OCI-LY3 (cell line): ENCODE measurements at regions not wholly inside any gene's neighbourhood (a gene's known extent, or its start where the extent isn't known, plus 50 kb on each side); places are given as distances from the start of the nearest gene placed in this dataset.

ENCODE experiments used
- H2AFZ ChIP-seq: fragments of 200-600, 300-600 bp; shearing (Covaris generic); 2 replicates; pipeline ENCODE4 v1.6.0; 2014; ENCODE audit warnings: antibody characterized with exemption, low read depth, low read length
- H3K27ac ChIP-seq: fragments of 200-600, 300-600 bp; sonication (generic); 2 replicates; pipeline ENCODE4 v1.5.1; 2014; ENCODE audit warnings: mild to moderate bottlenecking, low read length, moderate library complexity, mixed read lengths
- H3K27me3 ChIP-seq: fragments of 200-600, 300-600 bp; sonication (generic); 2 replicates; pipeline ENCODE4 v1.6.1; 2014; ENCODE audit warnings: low read depth, low read length, mixed read lengths
- H3K36me3 ChIP-seq: fragments of 200-600, 300-600 bp; sonication (generic); replicated peaks from 2 replicates; pipeline ENCODE3; 2014; ENCODE audit warnings: low read depth, low read length, mixed read lengths
- H3K4me1 ChIP-seq: fragments of 300-600, 200-600 bp; sonication (generic); 2 replicates; pipeline ENCODE4 v1.6.1; 2014; ENCODE audit warnings: low read length, mixed read lengths
- H3K4me2 ChIP-seq: fragments of 200-600, 300-600 bp; sonication (generic); 2 replicates; pipeline ENCODE4 v1.6.1; 2014; ENCODE audit warnings: low read length, mixed read lengths
- H3K4me3 ChIP-seq: fragments of 300-600, 200-600 bp; sonication (generic); 2 replicates; pipeline ENCODE4 v1.5.1; 2014; ENCODE audit warnings: antibody characterized with exemption, mild to moderate bottlenecking, low read length, moderate library complexity
- H3K79me2 ChIP-seq: fragments of 300-600, 200-600 bp; shearing (Covaris generic); 2 replicates; pipeline ENCODE4 v1.6.1; 2014; ENCODE audit warnings: mild to moderate bottlenecking, low read length, mixed read lengths
- H3K9ac ChIP-seq: fragments of 300-600, 200-600 bp; shearing (Covaris generic); 2 replicates; pipeline ENCODE4 v1.6.0; 2014; ENCODE audit warnings: mild to moderate bottlenecking, low read length, moderate library complexity
- H3K9me3 ChIP-seq: fragments of 200-600, 300-600 bp; shearing (Covaris generic); 2 replicates; pipeline ENCODE4 v1.6.1; 2014; ENCODE audit warnings: low read length, mixed read lengths; ENCODE audit not compliant: insufficient read depth
- H4K20me1 ChIP-seq: fragments of 200-600, 300-600 bp; sonication (generic); 2 replicates; pipeline ENCODE4 v1.6.1; 2016; ENCODE audit warnings: low read length, mixed read lengths; ENCODE audit not compliant: insufficient read depth
- EZH2phosphoT487 ChIP-seq: fragments of 200-600 bp; shearing (Covaris generic); IDR thresholded peaks from 2 replicates; pipeline ENCODE4 v1.6.1; 2018; ENCODE audit warnings: antibody characterized with exemption, mixed run types, low read depth
- TF ChIP-seq, protein P1 (sequence below): fragments of 200-600, 300-600 bp; sonication (generic); IDR thresholded peaks from 2 replicates; pipeline ENCODE4 v1.5.1; 2014; ENCODE audit warnings: antibody characterized with exemption, low read length, low read depth

- no peaks in the 10 kb centered on the region for H3K36me3 ChIP-seq
- H3K79me2 ChIP-seq, result no peaks in the 10 kb centered on the region
- H3K4me1 ChIP-seq, result peaks cover 77% of the 10 kb centered on the region
- H4K20me1 ChIP-seq, result no peaks in the 10 kb centered on the region
- H3K4me3 ChIP-seq, result peak overlapping the region; percentile 70
- H2AFZ ChIP-seq, result no peak overlapping the region
- TF ChIP-seq, protein P1, sequence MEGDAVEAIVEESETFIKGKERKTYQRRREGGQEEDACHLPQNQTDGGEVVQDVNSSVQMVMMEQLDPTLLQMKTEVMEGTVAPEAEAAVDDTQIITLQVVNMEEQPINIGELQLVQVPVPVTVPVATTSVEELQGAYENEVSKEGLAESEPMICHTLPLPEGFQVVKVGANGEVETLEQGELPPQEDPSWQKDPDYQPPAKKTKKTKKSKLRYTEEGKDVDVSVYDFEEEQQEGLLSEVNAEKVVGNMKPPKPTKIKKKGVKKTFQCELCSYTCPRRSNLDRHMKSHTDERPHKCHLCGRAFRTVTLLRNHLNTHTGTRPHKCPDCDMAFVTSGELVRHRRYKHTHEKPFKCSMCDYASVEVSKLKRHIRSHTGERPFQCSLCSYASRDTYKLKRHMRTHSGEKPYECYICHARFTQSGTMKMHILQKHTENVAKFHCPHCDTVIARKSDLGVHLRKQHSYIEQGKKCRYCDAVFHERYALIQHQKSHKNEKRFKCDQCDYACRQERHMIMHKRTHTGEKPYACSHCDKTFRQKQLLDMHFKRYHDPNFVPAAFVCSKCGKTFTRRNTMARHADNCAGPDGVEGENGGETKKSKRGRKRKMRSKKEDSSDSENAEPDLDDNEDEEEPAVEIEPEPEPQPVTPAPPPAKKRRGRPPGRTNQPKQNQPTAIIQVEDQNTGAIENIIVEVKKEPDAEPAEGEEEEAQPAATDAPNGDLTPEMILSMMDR, result no peak
- no peak for TF ChIP-seq EZH2phosphoT487
- H3K27me3 ChIP-seq, result no peaks in the 10 kb centered on the region
- H3K9ac ChIP-seq, result peak overlapping the region; percentile 56
- peak overlapping the region; percentile 85 for H3K27ac ChIP-seq
- H3K4me2 ChIP-seq, result peak overlapping the region; percentile 91
- H3K9me3 ChIP-seq, result no peaks in the 10 kb centered on the region
Measured at GRCh38 chr12:4203772-4204376, 69.7 kb upstream of the CCND2 start.

- Histone ChIP-seq H3K4me2 (peak overlapping the region; percentile 55), H3K4me3 (peak overlapping the region; percentile 46), H2AFZ (no peak overlapping the region), H3K9me3 (no peaks in the 10 kb centered on the region), H3K9ac (peak overlapping the region; percentile 50), H3K27me3 (no peaks in the 10 kb centered on the region), H3K36me3 (no peaks in the 10 kb centered on the region), H3K27ac (peak overlapping the region; percentile 50), H3K79me2 (no peaks in the 10 kb centered on the region), H4K20me1 (no peaks in the 10 kb centered on the region), H3K4me1 (peaks cover 71% of the 10 kb centered on the region)
- no peak for TF ChIP-seq EZH2phosphoT487
- TF ChIP-seq, protein P1, result no peak
Measured at GRCh38 chr12:4202918-4203317, 70.6 kb upstream of the CCND2 start.

GRCh38 chr12:4202487-4202886 is 71.1 kb upstream of the CCND2 start:
- Histone ChIP-seq H3K4me2 (peak overlapping the region; percentile 55), H3K79me2 (no peaks in the 10 kb centered on the region), H3K36me3 (no peaks in the 10 kb centered on the region), H3K27ac (peak overlapping the region; percentile 50), H3K9ac (peak overlapping the region; percentile 50), H3K4me1 (peaks cover 68% of the 10 kb centered on the region), H4K20me1 (no peaks in the 10 kb centered on the region), H3K27me3 (no peaks in the 10 kb centered on the region), H3K4me3 (peak overlapping the region; percentile 46), H3K9me3 (no peaks in the 10 kb centered on the region), H2AFZ (no peak overlapping the region)
- TF ChIP-seq EZH2phosphoT487, result no peak
- TF ChIP-seq, protein P1, result no peak

GRCh38 chr12:4201333-4202100 is 72.0 kb upstream of the CCND2 start:
- Histone ChIP-seq H3K9ac (peak overlapping the region; percentile 50), H4K20me1 (no peaks in the 10 kb centered on the region), H3K4me3 (peak overlapping the region; percentile 46), H3K27me3 (no peaks in the 10 kb centered on the region), H3K4me1 (peaks cover 66% of the 10 kb centered on the region), H3K27ac (peak overlapping the region; percentile 50), H3K4me2 (peak overlapping the region; percentile 55), H3K36me3 (no peaks in the 10 kb centered on the region), H2AFZ (no peak overlapping the region), H3K9me3 (no peaks in the 10 kb centered on the region), H3K79me2 (no peaks in the 10 kb centered on the region)
- TF ChIP-seq EZH2phosphoT487, result no peak
- TF ChIP-seq, protein P1, result no peak
